Suprapubic skin (tissue), 4 donors: ENCODE measurements at regions not wholly inside any gene's neighbourhood (a gene's known extent, or its start where the extent isn't known, plus 50 kb on each side); places are given as distances from the start of the nearest gene placed in this dataset.

ENCODE experiments used
- DNase-seq, 2 donors: peaks; one replicate each; pipeline ENCODE4 v3.0.0-alpha.2; 2019; ENCODE audit warnings: low spot score in 2 of 2
- H3K27ac ChIP-seq: fragments of 200-600 bp; sonication (generic); one replicate; pipeline ENCODE4 v1.5.1; 2019
- H3K27me3 ChIP-seq: fragments of 200-600 bp; sonication (generic); one replicate; pipeline ENCODE4 v1.5.1; 2019
- H3K36me3 ChIP-seq: fragments of 200-600 bp; sonication (generic); one replicate; pipeline ENCODE4 v1.5.1; 2019
- H3K4me1 ChIP-seq: fragments of 200-600 bp; sonication (generic); one replicate; pipeline ENCODE4 v1.5.1; 2019
- H3K4me3 ChIP-seq: fragments of 200-600 bp; sonication (generic); one replicate; pipeline ENCODE4 v1.5.1; 2019; ENCODE audit warnings: mild to moderate bottlenecking
- H3K9me3 ChIP-seq: fragments of 200-600 bp; sonication (generic); one replicate; pipeline ENCODE4 v1.5.1; 2019
- EP300 ChIP-seq: sonication (generic); formaldehyde crosslinking; IDR thresholded peaks from one replicate; pipeline ENCODE4 v1.6.1; 2017; ENCODE audit warnings: antibody characterized with exemption
- POLR2A ChIP-seq, 2 donors: fragments of 450-650 bp; IDR thresholded peaks; one replicate each; pipeline ENCODE4 v1.6.1; 2017; ENCODE audit warnings: antibody characterized with exemption in 2 of 2, mild to moderate bottlenecking in 2 of 2, moderate library complexity in 2 of 2
- POLR2AphosphoS5 ChIP-seq, 3 donors: sonication (generic); formaldehyde crosslinking; IDR thresholded peaks; one replicate each; pipeline ENCODE4 v1.6.1; 2017; ENCODE audit warnings: antibody characterized with exemption in 3 of 3
- WGBS: methylation state at CpG from one replicate; pipeline ENCODE4 v1.1.5; 2018; 5-methylcytosine and 5-hydroxymethylcytosine counted together
- TF ChIP-seq, protein P1 (sequence below), 2 donors: fragments of 200-600 bp in 1 of 2; fragments of 450-650 bp in 1 of 2; sonication (generic) in 1 of 2; IDR thresholded peaks; one replicate each; pipeline ENCODE4 v1.5.1; 2016 to 2019; ENCODE audit warnings: antibody characterized with exemption in 2 of 2, mild to moderate bottlenecking in 1 of 2, moderate library complexity in 1 of 2

- no peaks in the 10 kb centered on the region for H3K36me3 ChIP-seq
- no peak overlapping the region for H3K4me3 ChIP-seq
- no peaks in the 10 kb centered on the region for H3K27me3 ChIP-seq
- TF ChIP-seq, protein P1, sequence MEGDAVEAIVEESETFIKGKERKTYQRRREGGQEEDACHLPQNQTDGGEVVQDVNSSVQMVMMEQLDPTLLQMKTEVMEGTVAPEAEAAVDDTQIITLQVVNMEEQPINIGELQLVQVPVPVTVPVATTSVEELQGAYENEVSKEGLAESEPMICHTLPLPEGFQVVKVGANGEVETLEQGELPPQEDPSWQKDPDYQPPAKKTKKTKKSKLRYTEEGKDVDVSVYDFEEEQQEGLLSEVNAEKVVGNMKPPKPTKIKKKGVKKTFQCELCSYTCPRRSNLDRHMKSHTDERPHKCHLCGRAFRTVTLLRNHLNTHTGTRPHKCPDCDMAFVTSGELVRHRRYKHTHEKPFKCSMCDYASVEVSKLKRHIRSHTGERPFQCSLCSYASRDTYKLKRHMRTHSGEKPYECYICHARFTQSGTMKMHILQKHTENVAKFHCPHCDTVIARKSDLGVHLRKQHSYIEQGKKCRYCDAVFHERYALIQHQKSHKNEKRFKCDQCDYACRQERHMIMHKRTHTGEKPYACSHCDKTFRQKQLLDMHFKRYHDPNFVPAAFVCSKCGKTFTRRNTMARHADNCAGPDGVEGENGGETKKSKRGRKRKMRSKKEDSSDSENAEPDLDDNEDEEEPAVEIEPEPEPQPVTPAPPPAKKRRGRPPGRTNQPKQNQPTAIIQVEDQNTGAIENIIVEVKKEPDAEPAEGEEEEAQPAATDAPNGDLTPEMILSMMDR (IDR thresholded peaks at IDR 0.05), result no peak
- TF ChIP-seq POLR2AphosphoS5 (IDR thresholded peaks at IDR 0.05) (no peak), POLR2A (IDR thresholded peaks at IDR 0.05) (no peak), EP300 (no peak)
- 97% methylated on average over 10 of the region's 10 CpGs for WGBS
- H3K27ac ChIP-seq, result no peak overlapping the region
- H3K4me1 ChIP-seq, result no peaks in the 10 kb centered on the region
- no peak for DNase-seq
- H3K9me3 ChIP-seq, result no peaks in the 10 kb centered on the region
Observed at GRCh38 chr12:93970900-93971688, 177.3 kb upstream of the PLXNC1 start.

DNA sequence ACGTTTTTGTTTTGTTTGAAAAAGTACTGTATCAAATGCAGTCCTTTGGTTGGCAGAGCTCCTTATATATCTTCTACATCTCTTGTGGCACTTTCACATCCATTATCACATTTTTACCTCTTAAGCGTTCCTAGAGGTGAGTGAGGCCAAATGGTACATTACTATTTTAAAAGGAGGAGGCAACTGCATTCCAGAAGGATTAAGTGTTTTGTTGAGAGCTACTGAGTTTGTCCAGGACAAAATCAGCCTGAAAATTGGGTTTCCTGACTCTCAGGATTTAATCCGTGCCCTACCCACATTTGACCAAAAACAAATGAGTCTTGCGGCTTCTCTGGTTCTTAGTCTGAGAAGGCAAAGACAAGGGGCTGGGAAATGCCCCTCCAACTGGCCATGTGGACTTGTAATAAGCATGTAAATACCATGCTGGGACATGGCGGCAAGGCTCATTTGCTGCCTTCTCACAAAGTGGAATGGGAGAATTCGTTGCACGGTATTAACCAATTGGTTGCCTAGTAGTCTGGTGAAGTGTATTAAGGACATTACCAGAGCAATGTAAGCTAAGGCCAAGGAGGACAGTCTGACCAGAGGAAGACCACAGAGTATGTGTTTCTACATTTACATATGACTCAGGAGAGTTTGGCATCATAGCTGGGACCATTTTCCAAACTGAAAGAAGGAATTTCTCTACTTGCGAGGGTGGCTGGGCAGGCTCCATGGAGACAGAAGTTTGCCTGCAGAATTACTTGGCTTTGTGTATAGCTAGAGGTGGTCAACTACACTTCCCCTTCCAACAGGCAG is 175.8 kb upstream of the PLXNC1 start:
- H3K36me3 ChIP-seq, result no peaks in the 10 kb centered on the region
- no peak overlapping the region for H3K27ac ChIP-seq
- H3K27me3 ChIP-seq, result no peaks in the 10 kb centered on the region
- no peak overlapping the region for H3K4me3 ChIP-seq
- 91% methylated on average over 8 of the region's 8 CpGs for WGBS
- TF ChIP-seq EP300, result no peak
- H3K4me1 ChIP-seq, result no peaks in the 10 kb centered on the region
- H3K9me3 ChIP-seq, result no peaks in the 10 kb centered on the region
- DNase-seq, result no peak

DNA sequence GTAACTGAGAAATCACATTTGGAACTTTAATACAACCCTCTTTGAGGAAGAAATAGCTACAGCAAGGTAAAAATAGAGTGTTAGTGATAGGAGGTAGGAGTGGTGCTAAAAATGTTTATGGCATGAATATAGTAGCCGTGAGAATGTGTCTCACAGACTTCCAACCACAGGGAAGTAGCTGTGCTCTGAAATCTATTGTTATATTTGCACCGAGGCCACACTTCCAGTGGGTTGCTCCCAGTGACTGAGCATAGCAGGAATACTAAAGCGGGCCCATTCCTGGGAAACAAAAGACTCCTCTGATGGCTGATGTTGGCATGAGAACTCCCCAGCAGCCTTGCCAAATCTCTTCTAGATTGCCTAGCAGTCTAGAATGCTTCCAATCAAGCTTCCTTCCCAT is 174.1 kb upstream of the PLXNC1 start:
- no peaks in the 10 kb centered on the region for H3K9me3 ChIP-seq
- no peaks in the 10 kb centered on the region for H3K36me3 ChIP-seq
- no peaks in the 10 kb centered on the region for H3K27me3 ChIP-seq
- H3K4me1 ChIP-seq, result peaks cover 10% of the 10 kb centered on the region
- WGBS, result 76% methylated on average over 3 of the region's 3 CpGs
- H3K4me3 ChIP-seq, result no peak overlapping the region
- TF ChIP-seq EP300, result no peak
- TF ChIP-seq, protein P1 (IDR thresholded peaks at IDR 0.05), result no peak
- TF ChIP-seq POLR2AphosphoS5 (IDR thresholded peaks at IDR 0.05), result no peak
- TF ChIP-seq POLR2A (IDR thresholded peaks at IDR 0.05), result no peak
- H3K27ac ChIP-seq, result no peak overlapping the region
- no peak for DNase-seq

DNA sequence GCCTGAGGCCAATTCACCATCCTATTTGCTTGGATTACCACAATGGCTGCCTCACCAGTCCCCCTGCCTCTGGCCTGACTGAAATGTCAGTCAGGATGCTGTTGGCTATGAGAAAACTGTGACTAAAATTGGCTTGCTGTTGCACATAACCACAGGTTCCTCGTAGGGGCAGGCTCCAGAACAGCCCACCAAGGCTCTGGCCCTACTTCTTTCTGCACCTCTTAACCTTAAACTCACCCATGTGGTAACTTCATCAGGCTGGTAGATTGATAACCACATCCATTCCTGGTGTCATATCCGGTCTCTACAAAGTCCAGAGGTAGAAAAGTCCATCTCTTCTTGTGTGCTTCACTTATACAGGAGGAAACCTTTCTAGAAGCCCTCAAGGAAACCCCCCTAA is 172.4 kb upstream of the PLXNC1 start:
- no peaks in the 10 kb centered on the region for H3K9me3 ChIP-seq
- 36% methylated on average over 2 of the region's 2 CpGs for WGBS

GRCh38 chr12:93977081-93977480 is 171.3 kb upstream of the PLXNC1 start:
- H3K4me1 ChIP-seq, result peaks cover 10% of the 10 kb centered on the region
- 96% methylated on average over 3 of the region's 3 CpGs for WGBS
- DNase-seq, result no peak
- H3K27me3 ChIP-seq, result no peaks in the 10 kb centered on the region
- no peak overlapping the region for H3K4me3 ChIP-seq
- TF ChIP-seq, protein P1 (IDR thresholded peaks at IDR 0.05), result no peak
- TF ChIP-seq EP300 (no peak), POLR2AphosphoS5 (IDR thresholded peaks at IDR 0.05) (no peak), POLR2A (IDR thresholded peaks at IDR 0.05) (no peak)
- H3K36me3 ChIP-seq, result no peaks in the 10 kb centered on the region
- no peaks in the 10 kb centered on the region for H3K9me3 ChIP-seq
- H3K27ac ChIP-seq, result no peak overlapping the region

More for the DNA sequence above, 172.4 kb upstream of the PLXNC1 start:
- Histone ChIP-seq H3K4me3 (no peak overlapping the region), H3K36me3 (no peaks in the 10 kb centered on the region), H3K27ac (no peak overlapping the region), H3K27me3 (no peaks in the 10 kb centered on the region), H3K4me1 (peaks cover 10% of the 10 kb centered on the region)
- TF ChIP-seq POLR2AphosphoS5 (IDR thresholded peaks at IDR 0.05) (no peak), EP300 (no peak), POLR2A (IDR thresholded peaks at IDR 0.05) (no peak)
- TF ChIP-seq, protein P1 (IDR thresholded peaks at IDR 0.05), result no peak
- DNase-seq, result no peak
